ENCODE measurements at regions not wholly inside any gene's neighbourhood (a gene's known extent, or its start where the extent isn't known, plus 50 kb on each side); places are given as distances from the start of the nearest gene placed in this dataset.

- Histone ChIP-seq H3K4me3 (ENCODE audit: insufficient read depth, low read length, poor library complexity, severe bottlenecking) (no peak overlapping the region), H3K27me3 (ENCODE audit: low read length) (no peaks in the 10 kb centered on the region), H3K9me3 (ENCODE audit: insufficient read depth, low read length) (peaks cover under 1% of the 10 kb centered on the region; the same call in 1 of the 2 replicates), H2AFZ (ENCODE audit: low read depth, low read length, severe bottlenecking) (no peak overlapping the region), H3K9ac (ENCODE audit: low read length) (no peak overlapping the region), H3K36me3 (ENCODE audit: low read length) (no peaks in the 10 kb centered on the region), H3K4me2 (ENCODE audit: low read depth, low read length, poor library complexity, severe bottlenecking) (no peak overlapping the region), H3K27ac (ENCODE audit: low read depth, low read length) (no peak overlapping the region), H3K79me2 (ENCODE audit: insufficient read depth, low read length) (no peaks in the 10 kb centered on the region), H3K9me2 (replicated peaks; ENCODE audit: insufficient read depth, low read length) (no peaks in the 10 kb centered on the region), H4K20me1 (ENCODE audit: low read depth, low read length) (no peaks in the 10 kb centered on the region), H3F3A (ENCODE audit: insufficient read depth) (no peaks in the 10 kb centered on the region)
- TF ChIP-seq CTCF (IDR thresholded peaks at IDR 0.05; ENCODE audit: insufficient read depth, low read length, poor library complexity, severe bottlenecking) (no peak), EZH2phosphoT487 (conservative IDR thresholded peaks at IDR 0.05; ENCODE audit: low read length) (no peak)
Measured at GRCh38 chr11:70745451-70745850, 347.1 kb downstream of the CTTN start.

DNA sequence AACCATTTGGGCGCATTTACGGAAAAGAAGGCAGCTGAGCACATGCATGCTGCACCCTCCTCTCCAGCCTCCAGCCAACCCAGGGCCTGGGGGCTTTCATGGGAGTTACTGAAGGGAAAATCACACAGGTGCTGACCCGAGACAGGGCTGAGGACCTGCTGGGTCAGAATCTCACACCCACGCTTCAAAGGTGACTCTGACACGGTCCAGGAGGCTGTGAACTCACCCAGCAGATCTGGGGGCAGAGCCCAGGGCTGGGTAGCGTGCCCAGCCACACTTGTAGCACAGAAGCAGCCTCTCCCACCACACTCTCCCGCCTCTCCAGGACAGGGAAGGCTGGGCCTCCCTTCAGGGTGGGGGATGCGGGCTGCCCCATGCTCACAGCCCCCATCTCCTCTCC is 347.6 kb downstream of the CTTN start:
- Histone ChIP-seq H3K36me3 (ENCODE audit: low read length) (no peaks in the 10 kb centered on the region), H3K79me2 (ENCODE audit: insufficient read depth, low read length) (no peaks in the 10 kb centered on the region), H3K9ac (ENCODE audit: low read length) (no peak overlapping the region), H3K4me3 (ENCODE audit: insufficient read depth, low read length, poor library complexity, severe bottlenecking) (no peak overlapping the region), H3F3A (ENCODE audit: insufficient read depth) (no peaks in the 10 kb centered on the region), H3K4me2 (ENCODE audit: low read depth, low read length, poor library complexity, severe bottlenecking) (no peak overlapping the region), H3K27ac (ENCODE audit: low read depth, low read length) (no peak overlapping the region), H2AFZ (ENCODE audit: low read depth, low read length, severe bottlenecking) (no peak overlapping the region), H3K27me3 (ENCODE audit: low read length) (no peaks in the 10 kb centered on the region), H3K9me3 (ENCODE audit: insufficient read depth, low read length) (peaks cover 6% of the 10 kb centered on the region; the same call in 1 of the 2 replicates), H3K9me2 (replicated peaks; ENCODE audit: insufficient read depth, low read length) (no peaks in the 10 kb centered on the region), H4K20me1 (ENCODE audit: low read depth, low read length) (no peaks in the 10 kb centered on the region)
- TF ChIP-seq CTCF (IDR thresholded peaks at IDR 0.05; ENCODE audit: insufficient read depth, low read length, poor library complexity, severe bottlenecking) (no peak), EZH2phosphoT487 (conservative IDR thresholded peaks at IDR 0.05; ENCODE audit: low read length) (no peak)

DNA sequence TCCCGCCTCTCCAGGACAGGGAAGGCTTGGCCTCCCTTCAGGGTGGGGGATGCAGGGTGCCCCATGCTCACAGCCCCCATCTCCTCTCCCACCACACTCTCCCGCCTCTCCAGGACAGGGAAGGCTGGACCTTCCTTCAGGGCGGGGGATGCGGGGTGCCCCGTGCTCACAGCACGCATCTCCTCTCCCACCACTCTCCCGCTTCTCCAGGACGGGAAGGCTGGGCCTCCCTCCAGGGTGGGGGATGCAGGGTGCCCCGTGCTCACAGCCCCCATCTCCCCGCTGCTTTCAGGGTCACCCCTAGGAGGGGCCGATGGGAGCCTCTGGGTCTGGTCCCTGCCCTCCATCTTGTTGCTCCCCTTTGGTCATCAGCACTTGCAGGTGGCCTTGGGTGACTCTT is 348.0 kb downstream of the CTTN start:
- Histone ChIP-seq H3K27ac (ENCODE audit: low read depth, low read length) (no peak overlapping the region), H3K4me2 (ENCODE audit: low read depth, low read length, poor library complexity, severe bottlenecking) (no peak overlapping the region), H3K4me3 (ENCODE audit: insufficient read depth, low read length, poor library complexity, severe bottlenecking) (no peak overlapping the region), H2AFZ (ENCODE audit: low read depth, low read length, severe bottlenecking) (no peak overlapping the region), H3K9me3 (ENCODE audit: insufficient read depth, low read length) (peaks cover 10% of the 10 kb centered on the region; the same call in 1 of the 2 replicates), H3K79me2 (ENCODE audit: insufficient read depth, low read length) (no peaks in the 10 kb centered on the region), H3K9ac (ENCODE audit: low read length) (no peak overlapping the region), H3K36me3 (ENCODE audit: low read length) (0 out of 2 replicates have a peak, but pooled peaks cover 2% of the 10 kb centered on the region), H3K27me3 (ENCODE audit: low read length) (no peaks in the 10 kb centered on the region), H3F3A (ENCODE audit: insufficient read depth) (no peaks in the 10 kb centered on the region), H3K9me2 (replicated peaks; ENCODE audit: insufficient read depth, low read length) (no peaks in the 10 kb centered on the region), H4K20me1 (ENCODE audit: low read depth, low read length) (no peaks in the 10 kb centered on the region)
- TF ChIP-seq EZH2phosphoT487 (conservative IDR thresholded peaks at IDR 0.05; ENCODE audit: low read length) (no peak), CTCF (IDR thresholded peaks at IDR 0.05; ENCODE audit: insufficient read depth, low read length, poor library complexity, severe bottlenecking) (no peak)
